Esophagus squamous epithelium (tissue), 4 donors: ENCODE measurements at regions not wholly inside any gene's neighbourhood (a gene's known extent, or its start where the extent isn't known, plus 50 kb on each side); places are given as distances from the start of the nearest gene placed in this dataset.

Source experiments
- CTCF ChIP-seq, 6 experiments: fragments of 450-650 bp in 4 of 6; fragments of 200-600 bp in 2 of 6; sonication (generic) in 2 of 6; IDR thresholded peaks; one replicate each; pipeline ENCODE4 v1.5.1; 2016 to 2019; ENCODE audit warnings: antibody characterized with exemption in 6 of 6, mild to moderate bottlenecking in 4 of 6, moderate library complexity in 4 of 6
- POLR2A ChIP-seq, 4 donors: fragments of 450-650 bp; IDR thresholded peaks; one replicate each; pipeline ENCODE4 v1.6.1; 2017; ENCODE audit warnings: antibody characterized with exemption in 4 of 4, mild to moderate bottlenecking in 4 of 4, moderate library complexity in 3 of 4

GRCh38 chr2:48183991-48184390, 130.5 kb upstream of the FOXN2 start:
- TF ChIP-seq POLR2A (IDR thresholded peaks at IDR 0.05), result no peak
- no peak for TF ChIP-seq CTCF (IDR thresholded peaks at IDR 0.05)
